ENCODE measurements at regions not wholly inside any gene's neighbourhood (a gene's known extent, or its start where the extent isn't known, plus 50 kb on each side); places are given as distances from the start of the nearest gene placed in this dataset.
"Not testable (repeated sequence)": the region's sequence is repeated elsewhere in the genome, so short reads cannot be mapped to it uniquely, and the experiment has no call there.

- H3K4me1 Mint-ChIP-seq; ATAC-seq (ENCODE audit: low read depth); H3K27me3 Mint-ChIP-seq; DNase-seq (ENCODE audit: low spot score in 2 of 2); H3K27ac Mint-ChIP-seq; H3K9me3 Mint-ChIP-seq; H3K36me3 Mint-ChIP-seq; H3K4me3 Mint-ChIP-seq: not testable (repeated sequence)
Measured at GRCh38 chr2:89883624-89884023, 1192.2 kb downstream of the RPIA start.

- H3K27me3 Mint-ChIP-seq; H3K4me3 Mint-ChIP-seq; ATAC-seq (ENCODE audit: low read depth); H3K9me3 Mint-ChIP-seq; H3K27ac Mint-ChIP-seq; DNase-seq (ENCODE audit: low spot score in 2 of 2); H3K4me1 Mint-ChIP-seq; H3K36me3 Mint-ChIP-seq: not testable (repeated sequence)
Measured at GRCh38 chr2:89885071-89885470, 1193.6 kb downstream of the RPIA start.

- not testable (repeated sequence) for DNase-seq (ENCODE audit: low spot score in 2 of 2); H3K27me3 Mint-ChIP-seq; H3K27ac Mint-ChIP-seq; H3K4me3 Mint-ChIP-seq; H3K4me1 Mint-ChIP-seq; ATAC-seq (ENCODE audit: low read depth); H3K9me3 Mint-ChIP-seq; H3K36me3 Mint-ChIP-seq
Measured at GRCh38 chr2:89888693-89889092, 1197.2 kb downstream of the RPIA start.

- H3K4me1 Mint-ChIP-seq; H3K4me3 Mint-ChIP-seq; H3K27ac Mint-ChIP-seq; DNase-seq (ENCODE audit: low spot score in 2 of 2); H3K36me3 Mint-ChIP-seq; H3K9me3 Mint-ChIP-seq; H3K27me3 Mint-ChIP-seq: not testable (repeated sequence)
- peak; percentile 76 for ATAC-seq (ENCODE audit: low read depth)
Measured at GRCh38 chr2:89890185-89890773, 1198.8 kb downstream of the RPIA start.

GRCh38 chr2:89894988-89895387 lies 1203.5 kb downstream of the RPIA start:
- H3K9me3 Mint-ChIP-seq; H3K27ac Mint-ChIP-seq; H3K36me3 Mint-ChIP-seq; H3K27me3 Mint-ChIP-seq; H3K4me1 Mint-ChIP-seq; H3K4me3 Mint-ChIP-seq; DNase-seq (ENCODE audit: low spot score in 2 of 2): not testable (repeated sequence)
- peak; percentile 41 for ATAC-seq (ENCODE audit: low read depth)

GRCh38 chr2:89895629-89896028 lies 1204.2 kb downstream of the RPIA start:
- H3K9me3 Mint-ChIP-seq; DNase-seq (ENCODE audit: low spot score in 2 of 2); H3K27me3 Mint-ChIP-seq; H3K27ac Mint-ChIP-seq; H3K4me1 Mint-ChIP-seq; H3K36me3 Mint-ChIP-seq; H3K4me3 Mint-ChIP-seq: not testable (repeated sequence)
- peak; percentile 84 for ATAC-seq (ENCODE audit: low read depth)

- not testable (repeated sequence) for H3K27ac Mint-ChIP-seq; H3K27me3 Mint-ChIP-seq; DNase-seq (ENCODE audit: low spot score in 2 of 2); H3K36me3 Mint-ChIP-seq; ATAC-seq (ENCODE audit: low read depth); H3K9me3 Mint-ChIP-seq; H3K4me3 Mint-ChIP-seq; H3K4me1 Mint-ChIP-seq
Measured at GRCh38 chr2:89927018-89927417, 1235.5 kb downstream of the RPIA start.

- not testable (repeated sequence) for ATAC-seq (ENCODE audit: low read depth); H3K4me1 Mint-ChIP-seq
Measured at GRCh38 chr2:89935436-89935835, 1244.0 kb downstream of the RPIA start.

GRCh38 chr2:89936011-89936410 lies 1244.5 kb downstream of the RPIA start:
- H3K9me3 Mint-ChIP-seq; ATAC-seq (ENCODE audit: low read depth); H3K27me3 Mint-ChIP-seq; H3K36me3 Mint-ChIP-seq; H3K4me3 Mint-ChIP-seq; DNase-seq (ENCODE audit: low spot score in 2 of 2); H3K4me1 Mint-ChIP-seq: not testable (repeated sequence)
- H3K27ac Mint-ChIP-seq = peak overlapping the region; percentile 19

More at GRCh38 chr2:89935436-89935835, 1244.0 kb downstream of the RPIA start:
- H3K4me3 Mint-ChIP-seq; DNase-seq (ENCODE audit: low spot score in 2 of 2); H3K9me3 Mint-ChIP-seq; H3K36me3 Mint-ChIP-seq; H3K27me3 Mint-ChIP-seq: not testable (repeated sequence)
- peak overlapping the region; percentile 19 for H3K27ac Mint-ChIP-seq

GRCh38 chr2:89936559-89936958 lies 1245.1 kb downstream of the RPIA start:
- peak; percentile 19 for ATAC-seq (ENCODE audit: low read depth)
- peak overlapping the region; percentile 83 for H3K27ac Mint-ChIP-seq
- H3K4me1 Mint-ChIP-seq; H3K36me3 Mint-ChIP-seq; DNase-seq (ENCODE audit: low spot score in 2 of 2); H3K9me3 Mint-ChIP-seq; H3K27me3 Mint-ChIP-seq; H3K4me3 Mint-ChIP-seq: not testable (repeated sequence)

- not testable (repeated sequence) for DNase-seq (ENCODE audit: low spot score in 2 of 2); H3K9me3 Mint-ChIP-seq; H3K4me3 Mint-ChIP-seq; H3K27ac Mint-ChIP-seq; H3K4me1 Mint-ChIP-seq; H3K27me3 Mint-ChIP-seq; H3K36me3 Mint-ChIP-seq
- ATAC-seq (ENCODE audit: low read depth) = peak; percentile 95
Measured at GRCh38 chr2:89938756-89939155, 1247.3 kb downstream of the RPIA start.

- H3K4me3 Mint-ChIP-seq; H3K4me1 Mint-ChIP-seq; H3K9me3 Mint-ChIP-seq; H3K36me3 Mint-ChIP-seq; ATAC-seq (ENCODE audit: low read depth); H3K27ac Mint-ChIP-seq; H3K27me3 Mint-ChIP-seq; DNase-seq (ENCODE audit: low spot score in 2 of 2): not testable (repeated sequence)
Measured at GRCh38 chr2:89944267-89944666, 1252.8 kb downstream of the RPIA start.

- H3K27ac Mint-ChIP-seq; H3K4me1 Mint-ChIP-seq; ATAC-seq (ENCODE audit: low read depth); H3K36me3 Mint-ChIP-seq; DNase-seq (ENCODE audit: low spot score in 2 of 2); H3K9me3 Mint-ChIP-seq; H3K4me3 Mint-ChIP-seq; H3K27me3 Mint-ChIP-seq: not testable (repeated sequence)
Measured at GRCh38 chr2:89945004-89945616, 1253.6 kb downstream of the RPIA start.

- H3K36me3 Mint-ChIP-seq, H3K9me3 Mint-ChIP-seq: not testable (repeated sequence)
Measured at GRCh38 chr2:89947208-89947815, 1255.8 kb downstream of the RPIA start.

GRCh38 chr2:89948102-89948501 lies 1256.6 kb downstream of the RPIA start:
- not testable (repeated sequence) for H3K27me3 Mint-ChIP-seq; H3K36me3 Mint-ChIP-seq; H3K9me3 Mint-ChIP-seq; H3K4me1 Mint-ChIP-seq; H3K27ac Mint-ChIP-seq; DNase-seq (ENCODE audit: low spot score in 2 of 2)
- H3K4me3 Mint-ChIP-seq = peak overlapping the region; percentile 50
- peak; percentile 60 for ATAC-seq (ENCODE audit: low read depth)

More at GRCh38 chr2:89947208-89947815, 1255.8 kb downstream of the RPIA start:
- H3K27me3 Mint-ChIP-seq; H3K4me3 Mint-ChIP-seq; DNase-seq (ENCODE audit: low spot score in 2 of 2); H3K27ac Mint-ChIP-seq; H3K4me1 Mint-ChIP-seq: not testable (repeated sequence)
- ATAC-seq (ENCODE audit: low read depth) = peak; percentile 83

Data from memory B cell (primary cell).